ENCODE measurements at regions not wholly inside any gene's neighbourhood (a gene's known extent, or its start where the extent isn't known, plus 50 kb on each side); places are given as distances from the start of the nearest gene placed in this dataset.
"Not testable (repeated sequence)": the region's sequence is repeated elsewhere in the genome, so short reads cannot be mapped to it uniquely, and the experiment has no call there.

- DNase-seq (ENCODE audit: low read depth, low spot score) = no peak
Measured at GRCh38 chr13:90564096-90564495, 783.4 kb upstream of the MIR17HG start.

DNA sequence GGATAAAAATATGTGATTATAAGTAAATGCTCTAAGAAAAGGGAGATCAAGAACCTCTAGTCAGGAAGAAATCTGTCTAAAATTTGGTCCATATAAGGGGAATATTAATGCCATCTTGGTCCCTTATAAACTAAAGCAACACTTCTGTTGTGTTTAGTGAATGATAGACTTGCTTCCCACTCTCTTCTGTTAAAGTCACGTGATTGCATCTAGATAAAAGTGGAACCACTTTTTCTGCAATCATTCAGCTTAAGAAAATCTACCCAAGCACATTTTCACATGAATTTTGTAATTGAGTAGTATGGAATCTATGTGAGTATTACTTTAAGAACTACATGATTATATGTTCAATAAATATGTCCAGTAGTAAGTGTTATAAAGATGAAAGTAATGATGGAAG is 782.9 kb upstream of the MIR17HG start:
- no peak for DNase-seq (ENCODE audit: low read depth, low spot score)

DNA sequence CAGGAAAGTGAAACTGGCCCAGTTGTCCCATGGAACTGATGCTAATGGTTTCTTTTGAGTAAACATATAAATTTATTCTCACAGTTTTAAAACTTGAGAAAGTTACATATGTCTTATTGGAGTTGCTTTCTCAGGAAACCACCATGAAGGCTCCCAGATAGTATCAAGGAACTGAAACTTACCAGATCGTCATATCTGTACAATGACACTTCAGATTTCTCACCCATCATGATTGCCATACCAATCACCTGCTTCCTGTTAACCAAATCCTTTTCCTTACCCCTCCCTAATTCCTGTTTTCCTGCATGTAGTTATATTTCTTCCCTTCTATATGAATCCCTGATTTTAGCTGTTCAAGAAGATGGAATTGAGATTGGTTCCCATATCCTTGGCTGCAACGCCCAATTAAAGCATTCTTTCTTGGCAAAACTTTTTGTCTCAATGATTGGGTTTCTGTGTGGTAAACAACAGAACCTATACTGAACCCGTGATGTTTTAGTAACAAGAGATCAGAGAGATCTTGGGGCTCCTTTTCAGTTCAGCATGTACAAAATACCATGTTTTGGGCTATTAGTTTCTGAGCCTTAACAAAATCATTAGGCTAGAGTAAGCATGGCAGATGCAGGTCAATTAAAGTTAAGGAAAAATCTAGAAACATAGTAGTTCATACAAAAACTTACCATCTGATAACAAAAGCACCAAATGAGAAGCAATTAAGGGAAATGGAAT is 781.3 kb upstream of the MIR17HG start:
- DNase-seq (ENCODE audit: low read depth, low spot score) = no peak

- DNase-seq (ENCODE audit: low read depth, low spot score) = no peak
Measured at GRCh38 chr13:90568165-90568564, 779.3 kb upstream of the MIR17HG start.

GRCh38 chr13:90576067-90576466 is 771.4 kb upstream of the MIR17HG start:
- DNase-seq (ENCODE audit: low read depth, low spot score) = no peak

DNA sequence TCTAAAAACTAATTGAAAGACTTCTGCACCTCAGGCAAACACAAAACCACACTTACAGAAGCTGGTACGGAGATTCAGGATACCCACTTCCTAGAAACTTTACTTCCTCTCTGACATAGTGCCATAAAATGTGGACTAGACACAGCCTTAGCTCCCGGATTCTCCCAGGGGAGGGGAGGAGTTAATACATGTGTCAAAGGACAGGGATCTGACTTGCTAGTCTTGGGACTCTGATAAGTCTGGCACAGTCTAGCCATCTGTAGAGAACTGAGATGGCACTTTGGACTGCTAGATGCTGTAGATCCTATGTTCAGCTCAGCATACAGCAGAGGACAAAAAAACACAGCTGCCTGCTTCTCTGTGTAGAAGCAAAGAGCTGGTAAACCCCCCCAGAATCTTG is 769.8 kb upstream of the MIR17HG start:
- DNase-seq (ENCODE audit: low read depth, low spot score) = no peak

- DNase-seq (ENCODE audit: low read depth, low spot score) = no peak
Measured at GRCh38 chr13:90585392-90585791, 762.1 kb upstream of the MIR17HG start.

DNA sequence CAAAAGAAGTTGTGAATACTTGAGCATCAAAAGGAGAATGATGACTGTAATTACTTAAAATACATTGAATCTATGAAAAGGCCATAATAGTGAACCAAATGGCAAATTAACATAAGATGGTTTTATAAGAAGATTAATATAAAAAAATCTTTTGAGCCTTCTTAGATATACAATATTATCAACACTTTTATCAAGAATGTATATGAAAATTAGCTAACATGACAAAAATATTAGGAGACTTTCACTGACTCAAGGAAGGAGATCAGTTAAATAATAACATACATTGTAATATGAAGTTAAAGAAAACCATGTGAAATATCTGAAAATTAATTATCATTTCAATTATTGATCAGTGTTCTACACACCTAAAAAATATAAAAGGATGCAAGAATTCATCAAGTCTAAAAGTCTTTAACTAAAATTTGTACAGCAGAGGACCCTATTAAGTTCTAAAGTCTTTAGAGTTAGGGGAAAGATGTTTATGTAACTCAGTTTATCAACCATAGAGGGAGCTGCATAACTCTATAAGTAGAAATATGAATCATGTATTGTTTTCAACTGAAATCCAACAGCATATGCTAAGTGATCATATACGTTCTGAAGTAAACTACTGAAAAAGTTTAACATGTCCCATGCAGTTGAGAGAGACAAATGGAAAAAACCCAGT is 756.1 kb upstream of the MIR17HG start:
- no peak for DNase-seq (ENCODE audit: low read depth, low spot score)

DNA sequence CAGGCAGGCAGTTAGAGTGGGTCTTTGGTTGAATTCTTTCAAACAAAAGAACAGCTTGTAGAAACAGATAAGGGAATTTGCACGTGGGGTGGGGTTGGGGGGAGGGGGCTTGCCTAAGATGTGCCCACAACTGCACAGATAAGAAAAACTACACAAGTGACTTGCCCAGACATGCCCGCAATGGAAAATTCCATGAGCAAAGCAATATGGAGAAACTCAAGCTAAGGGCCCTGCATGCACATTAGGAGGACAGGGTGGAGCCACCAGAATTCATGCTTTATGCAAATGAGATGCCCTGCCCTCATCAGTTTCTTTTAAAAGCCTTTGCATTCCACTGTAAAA is 755.6 kb upstream of the MIR17HG start:
- DNase-seq (ENCODE audit: low read depth, low spot score) = no peak

- DNase-seq (ENCODE audit: low read depth, low spot score) = no peak
Measured at GRCh38 chr13:90592943-90593342, 754.5 kb upstream of the MIR17HG start.

DNA sequence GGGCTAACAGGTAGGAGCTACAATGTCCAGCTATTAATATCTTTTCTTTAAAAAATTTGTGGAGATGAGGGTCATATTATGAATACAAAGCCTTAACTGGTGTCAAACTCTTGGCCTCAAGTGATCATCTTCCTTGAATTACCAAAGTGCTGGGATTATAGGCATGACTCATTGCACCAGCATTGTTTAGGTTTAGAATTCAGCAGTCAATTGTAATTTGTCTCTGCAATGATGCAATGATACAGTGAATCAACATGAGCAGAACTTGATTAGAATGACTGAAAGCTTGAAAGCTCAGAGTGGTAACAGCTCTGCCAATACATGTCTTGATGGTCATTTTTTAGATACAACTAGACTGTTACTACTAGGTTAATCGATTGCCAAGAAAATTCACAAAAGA is 752.8 kb upstream of the MIR17HG start:
- DNase-seq (ENCODE audit: low read depth, low spot score) = no peak

- no peak for DNase-seq (ENCODE audit: low read depth, low spot score)
Measured at GRCh38 chr13:90605664-90606063, 741.8 kb upstream of the MIR17HG start.

GRCh38 chr13:90606921-90607320 is 740.6 kb upstream of the MIR17HG start:
- not testable (repeated sequence) for DNase-seq (ENCODE audit: low read depth, low spot score)

GRCh38 chr13:90612391-90612790 is 735.1 kb upstream of the MIR17HG start:
- DNase-seq (ENCODE audit: low read depth, low spot score) = no peak

- DNase-seq (ENCODE audit: low read depth, low spot score) = no peak
Measured at GRCh38 chr13:90613076-90613795, 734.3 kb upstream of the MIR17HG start.

DNA sequence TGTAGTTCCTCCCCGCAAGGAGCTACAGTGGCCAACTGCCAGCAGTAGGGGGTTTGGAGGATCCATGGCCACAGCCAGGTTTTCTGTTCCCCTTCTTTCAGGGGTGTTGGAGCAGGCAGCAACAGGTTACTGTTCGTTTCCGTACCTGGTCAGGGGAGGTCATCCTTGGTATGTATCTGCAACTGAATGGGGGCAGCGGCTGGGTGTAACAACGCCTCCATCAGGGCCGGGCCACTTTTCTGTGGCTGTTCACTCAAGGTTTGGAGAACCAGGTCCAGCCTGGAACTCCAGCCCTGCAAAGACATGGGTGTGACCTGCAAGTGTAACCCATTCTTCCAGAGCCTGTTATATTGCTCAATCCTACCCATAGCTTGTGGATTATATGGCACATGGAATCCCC is 732.3 kb upstream of the MIR17HG start:
- DNase-seq (ENCODE audit: low read depth, low spot score) = no peak

- no peak for DNase-seq (ENCODE audit: low read depth, low spot score)
Measured at GRCh38 chr13:90615767-90616166, 731.7 kb upstream of the MIR17HG start.

GRCh38 chr13:90618133-90618532 is 729.4 kb upstream of the MIR17HG start:
- DNase-seq (ENCODE audit: low read depth, low spot score) = no peak

DNA sequence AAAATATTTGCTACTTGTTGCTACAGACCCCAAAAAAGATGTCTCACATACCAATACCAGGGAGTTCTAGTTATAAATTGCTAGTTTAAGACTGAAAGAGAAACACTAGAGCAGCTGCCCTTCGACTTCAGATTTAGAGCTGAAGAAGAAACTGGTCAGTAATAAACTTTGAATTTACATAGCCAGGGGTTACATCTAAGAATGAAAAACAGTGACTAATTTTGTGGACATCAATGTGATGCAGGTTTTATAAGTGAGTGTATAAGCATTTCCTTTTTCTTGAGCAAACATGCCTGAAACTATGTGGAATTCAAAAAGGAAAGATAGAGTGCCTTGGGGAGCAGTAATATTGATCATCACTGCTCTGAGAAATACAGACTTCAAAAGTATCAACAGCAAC is 724.9 kb upstream of the MIR17HG start:
- no peak for DNase-seq (ENCODE audit: low read depth, low spot score)

DNA sequence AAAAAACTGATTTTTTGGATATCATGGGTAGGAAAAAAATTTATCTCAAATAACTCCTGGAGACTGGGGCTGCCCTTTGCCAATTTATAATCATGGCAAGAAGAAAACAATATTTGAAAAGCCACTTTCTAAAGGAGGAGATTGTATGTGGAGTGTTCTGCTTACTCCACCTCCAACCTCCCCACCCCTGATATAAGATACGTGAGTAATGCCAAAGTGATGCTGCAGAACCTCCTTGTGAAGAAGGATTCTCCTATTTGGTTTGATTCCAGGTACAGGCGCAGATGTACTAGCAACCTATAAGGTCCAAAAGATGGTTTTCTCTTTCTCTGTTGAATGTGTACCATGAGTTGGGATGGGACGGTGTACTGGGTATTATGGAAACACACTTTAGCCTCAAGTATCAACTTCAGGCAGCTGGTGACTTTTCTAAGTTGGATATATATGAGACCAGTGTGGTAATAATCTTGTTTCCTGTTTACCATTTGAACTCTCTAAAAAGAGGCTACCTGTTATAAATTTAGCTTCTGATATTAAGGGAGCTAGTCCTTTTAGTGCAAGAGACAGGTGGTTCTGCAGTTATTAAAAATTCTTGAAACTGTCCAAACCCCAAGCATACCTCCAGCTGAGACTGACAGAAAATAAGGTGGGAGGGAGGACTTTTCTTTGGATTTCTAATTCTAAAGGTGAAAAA is 724.0 kb upstream of the MIR17HG start:
- no peak for DNase-seq (ENCODE audit: low read depth, low spot score)

DNA sequence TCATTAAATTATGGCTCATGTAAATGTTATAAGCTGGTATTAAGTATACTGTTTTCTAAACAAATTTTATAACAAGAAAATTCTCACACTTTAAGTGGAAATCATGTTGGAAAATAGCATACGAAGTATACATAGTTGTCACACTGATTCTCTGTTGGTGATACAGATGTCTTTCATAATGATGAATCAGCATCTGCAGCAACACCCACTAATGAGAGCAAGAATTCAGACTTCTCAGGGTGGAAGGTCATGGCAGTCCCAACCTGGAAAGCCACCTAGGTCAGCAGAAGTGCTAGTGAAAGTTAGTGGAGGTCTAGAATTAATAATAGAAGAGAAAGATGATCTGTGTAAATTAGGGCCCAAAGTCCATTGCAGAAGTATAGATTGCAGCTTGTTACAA is 719.7 kb upstream of the MIR17HG start:
- no peak for DNase-seq (ENCODE audit: low read depth, low spot score)

- no peak for DNase-seq (ENCODE audit: low read depth, low spot score)
Measured at GRCh38 chr13:90628471-90628870, 719.0 kb upstream of the MIR17HG start.

All from activated naive CD8-positive, alpha-beta T cell treated with anti-CD3 and anti-CD28 coated beads, Interleukin-2, amount 50 U/mL, for 16 hours (primary cell).